ENCODE measurements at regions not wholly inside any gene's neighbourhood (a gene's known extent, or its start where the extent isn't known, plus 50 kb on each side); places are given as distances from the start of the nearest gene placed in this dataset.

DNA sequence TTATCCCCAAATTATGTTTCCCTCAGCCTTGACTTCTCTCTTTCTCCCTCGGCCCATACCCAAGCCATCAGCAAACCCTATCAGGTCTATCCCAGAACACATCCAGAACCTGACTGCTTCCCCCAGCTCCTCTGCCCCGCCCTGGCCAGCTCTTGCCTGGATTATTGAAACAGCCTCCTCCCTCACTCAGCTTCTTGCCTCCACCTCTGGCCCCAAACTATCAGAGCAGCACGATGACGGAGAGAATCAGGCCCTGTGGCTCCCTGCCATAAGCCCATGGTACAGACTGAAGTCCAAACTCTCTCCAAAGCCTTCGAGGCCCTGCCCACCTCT, 105.3 kb upstream of the LINGO1 start:
- TF ChIP-seq POLR2AphosphoS5 (IDR thresholded peaks at IDR 0.05; ENCODE audit: low read depth, low read length) (no peak), SIN3A (IDR thresholded peaks at IDR 0.05; ENCODE audit: borderline replicate concordance, insufficient read depth, low read length) (no peak), TAF1 (IDR thresholded peaks at IDR 0.05; ENCODE audit: borderline replicate concordance, insufficient read depth, low read length) (no peak)

Data from PFSK-1 (cell line).